22Rv1 (cell line): ENCODE measurements at regions not wholly inside any gene's neighbourhood (a gene's known extent, or its start where the extent isn't known, plus 50 kb on each side); places are given as distances from the start of the nearest gene placed in this dataset.
A peak's percentile ranks its signal among the peaks of the same experiment; 100 is the strongest.

Experiments used
- H3K27ac ChIP-seq: fragments of 450-650 bp; 2 replicates; pipeline ENCODE4 v1.5.1; 2017
- CTCF ChIP-seq: fragments of 450-650 bp; IDR thresholded peaks from 2 replicates; pipeline ENCODE4 v1.5.1; 2017; ENCODE audit warnings: mild to moderate bottlenecking
- ZFX ChIP-seq: fragments of 450-650 bp; IDR thresholded peaks from 2 replicates; pipeline ENCODE4 v1.6.1; 2017; ENCODE audit warnings: antibody characterized with exemption, borderline replicate concordance

- no peak overlapping the region for H3K27ac ChIP-seq
Observed at GRCh38 chr15:97731859-97732258, 228.6 kb upstream of the ARRDC4 start.

GRCh38 chr15:97733373-97733772 is 227.1 kb upstream of the ARRDC4 start:
- H3K27ac ChIP-seq: no peak overlapping the region
- no peak for TF ChIP-seq CTCF
- no peak for TF ChIP-seq ZFX

More at GRCh38 chr15:97731859-97732258, 228.6 kb upstream of the ARRDC4 start:
- TF ChIP-seq CTCF: no peak
- TF ChIP-seq ZFX: no peak

GRCh38 chr15:97736748-97737147 is 223.8 kb upstream of the ARRDC4 start:
- no peak for TF ChIP-seq CTCF
- TF ChIP-seq ZFX: no peak
- no peak overlapping the region for H3K27ac ChIP-seq

- TF ChIP-seq CTCF (peak; percentile 87), ZFX (no peak)
- no peak overlapping the region for H3K27ac ChIP-seq
Observed at GRCh38 chr15:97745481-97746071, 214.9 kb upstream of the ARRDC4 start.

GRCh38 chr15:97747342-97747741 is 213.2 kb upstream of the ARRDC4 start:
- no peak for TF ChIP-seq CTCF
- TF ChIP-seq ZFX: no peak
- no peak overlapping the region for H3K27ac ChIP-seq

GRCh38 chr15:97748576-97748975 is 211.9 kb upstream of the ARRDC4 start:
- H3K27ac ChIP-seq: no peak overlapping the region
- TF ChIP-seq CTCF (no peak), ZFX (no peak)

- H3K27ac ChIP-seq: no peak overlapping the region
- no peak for TF ChIP-seq CTCF
Observed at GRCh38 chr15:97750060-97750459, 210.4 kb upstream of the ARRDC4 start.
